Astrocyte (in vitro differentiated cells and primary cell): ENCODE measurements at regions not wholly inside any gene's neighbourhood (a gene's known extent, or its start where the extent isn't known, plus 50 kb on each side); places are given as distances from the start of the nearest gene placed in this dataset.

Source experiments
- DNase-seq: peaks from one replicate; pipeline ENCODE4 v3.0.0-alpha.2; 2010; ENCODE audit warnings: low read depth
- FAIRE-seq: peaks from 2 replicates; lab custom pipeline; 2011; peaks lifted over from hg19 to GRCh38; lab: Jason Lieb, UNC
- H2AFZ ChIP-seq: 2 replicates; pipeline ENCODE4 v1.6.0; 2012; ENCODE audit warnings: low read depth, low read length, inconsistent platforms
- H3K27ac ChIP-seq: 2 replicates; pipeline ENCODE4 v1.5.1; 2011; ENCODE audit warnings: low read depth, low read length, inconsistent platforms
- H3K27me3 ChIP-seq: 2 replicates; pipeline ENCODE4 v1.6.0; 2011; ENCODE audit warnings: low read length, inconsistent platforms; ENCODE audit not compliant: insufficient read depth
- H3K36me3 ChIP-seq: 2 replicates; pipeline ENCODE4 v1.5.1; 2011; ENCODE audit warnings: low read length, inconsistent platforms; ENCODE audit not compliant: insufficient read depth
- H3K4me1 ChIP-seq: 2 replicates; pipeline ENCODE4 v1.5.1; 2011; ENCODE audit warnings: low read length, inconsistent platforms; ENCODE audit not compliant: insufficient read depth
- H3K4me2 ChIP-seq: 2 replicates; pipeline ENCODE4 v1.6.0; 2012; ENCODE audit warnings: low read length, inconsistent platforms
- H3K4me3 ChIP-seq: 2 replicates; pipeline ENCODE4 v1.5.1; 2011; ENCODE audit warnings: low read depth, mild to moderate bottlenecking, low read length, inconsistent platforms; ENCODE audit not compliant: insufficient read depth
- H3K79me2 ChIP-seq: 2 replicates; pipeline ENCODE4 v1.6.0; 2012; ENCODE audit warnings: mild to moderate bottlenecking, low read length, inconsistent platforms; ENCODE audit not compliant: insufficient read depth
- H3K9ac ChIP-seq: 2 replicates; pipeline ENCODE4 v1.6.0; 2012; ENCODE audit warnings: mild to moderate bottlenecking, low read length, inconsistent platforms
- H3K9me3 ChIP-seq: 2 replicates; pipeline ENCODE4 v1.5.1; 2012; ENCODE audit warnings: low read depth, mild to moderate bottlenecking, low read length, inconsistent platforms; ENCODE audit not compliant: insufficient read depth
- H4K20me1 ChIP-seq: 2 replicates; pipeline ENCODE4 v1.6.0; 2012; ENCODE audit warnings: low read length, inconsistent platforms; ENCODE audit not compliant: insufficient read depth
- H3K27ac Mint-ChIP-seq: one replicate; pipeline ENCODE4 v1.8.0; 2021; ENCODE audit warnings: mild to moderate bottlenecking, mixed read lengths; ENCODE audit not compliant: unreplicated experiment
- H3K27me3 Mint-ChIP-seq: one replicate; pipeline ENCODE4 v1.8.0; 2021; ENCODE audit warnings: low read depth, mixed read lengths; ENCODE audit not compliant: unreplicated experiment
- H3K36me3 Mint-ChIP-seq: one replicate; pipeline ENCODE4 v1.8.0; 2021; ENCODE audit warnings: low read depth, mixed read lengths; ENCODE audit not compliant: unreplicated experiment
- H3K4me1 Mint-ChIP-seq: one replicate; pipeline ENCODE4 v1.8.0; 2021; ENCODE audit warnings: low read depth, mixed read lengths; ENCODE audit not compliant: unreplicated experiment
- H3K4me3 Mint-ChIP-seq: one replicate; pipeline ENCODE4 v1.8.0; 2021; ENCODE audit warnings: mild to moderate bottlenecking, moderate library complexity, mixed read lengths; ENCODE audit not compliant: unreplicated experiment
- H3K9me3 Mint-ChIP-seq: one replicate; pipeline ENCODE4 v1.8.0; 2021; ENCODE audit warnings: mild to moderate bottlenecking, mixed read lengths; ENCODE audit not compliant: unreplicated experiment
- CTCF ChIP-seq: IDR thresholded peaks from 2 replicates; pipeline ENCODE4 v1.5.1; 2011; ENCODE audit warnings: low read depth, mild to moderate bottlenecking, inconsistent platforms, low read length, moderate library complexity; ENCODE audit not compliant: insufficient read depth
- EZH2 ChIP-seq: IDR thresholded peaks from 2 replicates; pipeline ENCODE4 v1.6.1; 2012; ENCODE audit warnings: mild to moderate bottlenecking, low read length, inconsistent platforms; ENCODE audit not compliant: insufficient read depth

DNA sequence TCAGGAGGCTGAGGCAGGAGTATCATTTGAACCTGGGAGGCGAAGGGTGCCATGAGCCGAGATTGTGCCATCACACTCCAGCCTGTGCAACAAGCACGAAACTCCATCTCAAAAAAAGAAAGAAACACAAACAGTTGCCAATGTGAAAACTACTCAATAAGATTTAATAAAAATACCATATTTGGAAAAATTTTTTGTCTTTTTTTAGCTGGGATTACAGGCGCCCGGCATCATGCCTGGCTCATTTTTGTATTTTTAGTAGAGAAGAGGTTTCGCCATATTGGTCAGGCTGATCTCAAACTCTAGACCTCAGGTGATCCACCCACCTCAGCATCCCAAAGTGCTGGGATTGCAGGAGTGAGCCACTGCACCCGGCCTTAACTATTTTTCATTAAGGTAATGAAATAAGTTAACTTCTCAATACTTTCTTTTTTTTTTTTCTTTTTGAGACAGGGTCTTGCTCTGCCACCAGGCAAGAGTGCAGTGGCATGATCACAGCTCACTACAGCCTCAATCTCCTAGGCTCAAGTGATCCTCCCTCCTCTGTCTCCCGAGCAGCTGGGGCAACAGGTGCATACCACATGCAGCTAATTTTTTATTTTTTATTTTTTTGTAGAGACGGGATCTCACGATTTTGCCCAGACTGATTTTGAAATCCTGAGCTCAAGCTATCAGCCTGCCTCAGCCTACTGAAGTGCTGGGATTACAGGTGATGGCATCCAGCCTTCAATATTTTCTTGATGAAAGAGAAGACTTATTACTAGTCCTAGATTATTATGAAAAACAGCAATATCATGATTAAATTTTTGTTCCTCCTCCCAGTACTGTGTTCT, 4746.2 kb upstream of the OR11H1 start:
- DNase-seq = no peak
- H3K36me3 Mint-ChIP-seq = no peaks in the 10 kb centered on the region
- H3K9me3 ChIP-seq = peaks cover 13% of the 10 kb centered on the region

More for the DNA sequence above, 4746.2 kb upstream of the OR11H1 start:
- no peaks in the 10 kb centered on the region for H3K36me3 ChIP-seq
- no peak overlapping the region for H3K4me3 ChIP-seq
- H4K20me1 ChIP-seq = no peaks in the 10 kb centered on the region
- no peaks in the 10 kb centered on the region for H3K4me1 Mint-ChIP-seq
- no peak overlapping the region for H2AFZ ChIP-seq
- peaks cover 19% of the 10 kb centered on the region for H3K9me3 Mint-ChIP-seq
- H3K4me3 Mint-ChIP-seq = no peak overlapping the region
- no peak overlapping the region for H3K27ac ChIP-seq
- no peak for TF ChIP-seq EZH2
- TF ChIP-seq CTCF = no peak
- no peaks in the 10 kb centered on the region for H3K27me3 Mint-ChIP-seq
- no peak for FAIRE-seq
- no peaks in the 10 kb centered on the region for H3K27me3 ChIP-seq
- no peak overlapping the region for H3K9ac ChIP-seq
- H3K79me2 ChIP-seq = no peaks in the 10 kb centered on the region
- H3K4me1 ChIP-seq = no peaks in the 10 kb centered on the region
- no peak overlapping the region for H3K4me2 ChIP-seq
- H3K27ac Mint-ChIP-seq = no peak overlapping the region
